Endodermal cell (in vitro differentiated cells): ENCODE measurements at regions not wholly inside any gene's neighbourhood (a gene's known extent, or its start where the extent isn't known, plus 50 kb on each side); places are given as distances from the start of the nearest gene placed in this dataset.

ENCODE experiments used
- DNase-seq: peaks from one replicate; pipeline ENCODE4 v3.0.0-alpha.2; 2017
- H3K27ac ChIP-seq: 2 replicates; pipeline ENCODE4 v1.5.1; 2013; ENCODE audit warnings: mild to moderate bottlenecking, low read depth, low read length, moderate library complexity
- H3K27me3 ChIP-seq: 2 replicates; pipeline ENCODE4 v1.6.1; 2013; ENCODE audit warnings: mild to moderate bottlenecking, low read length, moderate library complexity; ENCODE audit not compliant: insufficient read depth, control insufficient read depth, poor library complexity, severe bottlenecking
- H3K36me3 ChIP-seq: 2 replicates; pipeline ENCODE4 v1.7.0; 2013; ENCODE audit warnings: mild to moderate bottlenecking, low read length, moderate library complexity; ENCODE audit not compliant: control insufficient read depth, insufficient read depth
- H3K4me1 ChIP-seq: one replicate; pipeline ENCODE4 v1.7.0; 2013; ENCODE audit warnings: low read length; ENCODE audit not compliant: control insufficient read depth, insufficient read depth
- H3K4me3 ChIP-seq: 2 replicates; pipeline ENCODE4 v1.5.1; 2013; ENCODE audit warnings: mild to moderate bottlenecking, low read length, moderate library complexity
- H3K9ac ChIP-seq: 2 replicates; pipeline ENCODE4 v1.6.1; 2013; ENCODE audit warnings: mild to moderate bottlenecking, low read length, moderate library complexity; ENCODE audit not compliant: poor library complexity, severe bottlenecking; ENCODE audit errors: extremely low read depth
- H3K9me3 ChIP-seq: 2 replicates; pipeline ENCODE4 v1.6.1; 2013; ENCODE audit warnings: mild to moderate bottlenecking, low read length, moderate library complexity; ENCODE audit not compliant: control insufficient read depth
- H3K27ac Mint-ChIP-seq: 2 replicates; pipeline ENCODE4 v1.8.0; 2020; ENCODE audit warnings: mixed read lengths
- H3K27me3 Mint-ChIP-seq: 2 replicates; pipeline ENCODE4 v1.8.0; 2021; ENCODE audit warnings: mild to moderate bottlenecking, mixed read lengths; ENCODE audit not compliant: insufficient read depth
- H3K36me3 Mint-ChIP-seq: 2 replicates; pipeline ENCODE4 v1.8.0; 2020; ENCODE audit warnings: low read depth, mixed read lengths
- H3K4me1 Mint-ChIP-seq: 2 replicates; pipeline ENCODE4 v1.8.0; 2020; ENCODE audit warnings: mixed read lengths
- H3K4me3 Mint-ChIP-seq: 2 replicates; pipeline ENCODE4 v1.8.0; 2020; ENCODE audit warnings: mild to moderate bottlenecking, moderate library complexity, mixed read lengths
- H3K9me3 Mint-ChIP-seq: 2 replicates; pipeline ENCODE4 v1.8.0; 2020; ENCODE audit warnings: mild to moderate bottlenecking, mixed read lengths
- CTCF ChIP-seq: fragments of 200-600 bp; sonication (generic); conservative IDR thresholded peaks from 2 replicates; pipeline ENCODE4 v1.5.0; 2021; ENCODE audit warnings: antibody characterized with exemption, mild to moderate bottlenecking
- WGBS, 2 experiments: methylation state at CpG; one replicate each; pipeline versions ENCODE4 v1.1.5 to v1.1.7; 2013; ENCODE audit warnings: missing lambda C conversion rate in 2 of 2, mixed read lengths in 1 of 2; ENCODE audit not compliant: insufficient coverage in 1 of 2, insufficient read length in 1 of 2; 5-methylcytosine and 5-hydroxymethylcytosine counted together

GRCh38 chr22:26784772-26785171 is 127.4 kb downstream of the MIAT start:
- H3K27me3 ChIP-seq, result peaks cover 8% of the 10 kb centered on the region
- no peak overlapping the region for H3K27ac ChIP-seq
- H3K36me3 ChIP-seq, result peaks cover 6% of the 10 kb centered on the region
- WGBS, 2 experiments, result 86 to 93% methylated on average over 1 to 6 of the region's 6 CpGs
- no peak overlapping the region for H3K4me3 Mint-ChIP-seq
- H3K36me3 Mint-ChIP-seq, result peaks cover 14% of the 10 kb centered on the region
- no peak overlapping the region for H3K4me3 ChIP-seq
- H3K9me3 ChIP-seq, result peaks cover 11% of the 10 kb centered on the region
- peaks cover 21% of the 10 kb centered on the region for H3K27me3 Mint-ChIP-seq
- no peak overlapping the region for H3K9ac ChIP-seq
- peaks cover 18% of the 10 kb centered on the region for H3K4me1 Mint-ChIP-seq
- H3K4me1 ChIP-seq, result peaks cover 2% of the 10 kb centered on the region
- H3K9me3 Mint-ChIP-seq, result peaks cover 12% of the 10 kb centered on the region
- DNase-seq, result no peak
- no peak overlapping the region for H3K27ac Mint-ChIP-seq
- no peak for TF ChIP-seq CTCF

GRCh38 chr22:26785932-26786331 is 128.5 kb downstream of the MIAT start:
- WGBS, 2 experiments, result 94 to 100% methylated on average over 4 to 5 of the region's 5 CpGs
- Histone ChIP-seq H3K36me3 (no peaks in the 10 kb centered on the region), H3K4me3 (no peak overlapping the region), H3K9me3 (peaks cover 7% of the 10 kb centered on the region), H3K4me1 (peaks cover 2% of the 10 kb centered on the region), H3K27me3 (peaks cover 8% of the 10 kb centered on the region), H3K27ac (no peak overlapping the region), H3K9ac (no peak overlapping the region)
- Mint-ChIP-seq H3K4me1 (peaks cover 18% of the 10 kb centered on the region), H3K36me3 (peaks cover 10% of the 10 kb centered on the region), H3K27me3 (peaks cover 21% of the 10 kb centered on the region), H3K9me3 (peaks cover 8% of the 10 kb centered on the region), H3K27ac (no peak overlapping the region), H3K4me3 (no peak overlapping the region)
- TF ChIP-seq CTCF, result no peak
- no peak for DNase-seq

GRCh38 chr22:26786398-26786797 is 129.0 kb downstream of the MIAT start:
- peaks cover 18% of the 10 kb centered on the region for H3K4me1 Mint-ChIP-seq

More at GRCh38 chr22:26786398-26786797, 129.0 kb downstream of the MIAT start:
- H3K9me3 ChIP-seq, result peaks cover 7% of the 10 kb centered on the region
- H3K4me1 ChIP-seq, result peaks cover 2% of the 10 kb centered on the region
- no peak overlapping the region for H3K4me3 ChIP-seq
- no peak overlapping the region for H3K9ac ChIP-seq
- H3K36me3 Mint-ChIP-seq, result peaks cover 14% of the 10 kb centered on the region
- no peak overlapping the region for H3K27ac Mint-ChIP-seq
- peaks cover 8% of the 10 kb centered on the region for H3K27me3 ChIP-seq
- no peak overlapping the region for H3K4me3 Mint-ChIP-seq
- H3K27me3 Mint-ChIP-seq, result peaks cover 21% of the 10 kb centered on the region
- no peaks in the 10 kb centered on the region for H3K36me3 ChIP-seq
- TF ChIP-seq CTCF, result no peak
- H3K9me3 Mint-ChIP-seq, result peaks cover 9% of the 10 kb centered on the region
- no peak for DNase-seq
- no peak overlapping the region for H3K27ac ChIP-seq
- 91 to 94% methylated on average over 7 to 9 of the region's 9 CpGs for WGBS, 2 experiments
